Neural cell (in vitro differentiated cells): ENCODE measurements at regions not wholly inside any gene's neighbourhood (a gene's known extent, or its start where the extent isn't known, plus 50 kb on each side); places are given as distances from the start of the nearest gene placed in this dataset.

ENCODE experiments used
- H2AFZ ChIP-seq: fragments of 200-600, 300-800 bp; sonication (generic), shearing (Covaris generic); 2 replicates; pipeline ENCODE4 v1.6.0; 2014; ENCODE audit warnings: low read depth, mild to moderate bottlenecking, antibody characterized with exemption, low read length, moderate library complexity
- H3F3A ChIP-seq: fragments of 200-600 bp; shearing (Covaris generic); 2 replicates; pipeline ENCODE4 v1.6.1; 2016; ENCODE audit warnings: mild to moderate bottlenecking, moderate library complexity, mixed read lengths, antibody characterized with exemption, low read length; ENCODE audit not compliant: insufficient read depth, poor library complexity, severe bottlenecking
- H3K27ac ChIP-seq: fragments of 200-600, 300-800 bp; sonication (generic), shearing (Covaris generic); 2 replicates; pipeline ENCODE4 v1.5.1; 2014; ENCODE audit warnings: mild to moderate bottlenecking, low read length, moderate library complexity
- H3K27me3 ChIP-seq: fragments of 300-800, 200-600 bp; sonication (generic), shearing (Covaris generic); 2 replicates; pipeline ENCODE4 v1.6.0; 2014; ENCODE audit warnings: mild to moderate bottlenecking, low read depth, low read length, moderate library complexity; ENCODE audit not compliant: insufficient read depth
- H3K36me3 ChIP-seq: fragments of 300-800, 200-600 bp; sonication (generic), shearing (Covaris generic); 2 replicates; pipeline ENCODE4 v1.5.1; 2014; ENCODE audit warnings: mild to moderate bottlenecking, antibody characterized with exemption, low read length, moderate library complexity; ENCODE audit not compliant: insufficient read depth
- H3K4me2 ChIP-seq: fragments of 300-800, 200-600 bp; sonication (generic), shearing (Covaris generic); 2 replicates; pipeline ENCODE4 v1.6.0; 2014; ENCODE audit warnings: mild to moderate bottlenecking, low read length
- H3K4me3 ChIP-seq: fragments of 300-800, 200-600 bp; sonication (generic), shearing (Covaris generic); 2 replicates; pipeline ENCODE4 v1.5.1; 2014; ENCODE audit warnings: mild to moderate bottlenecking, low read length, moderate library complexity
- H3K79me2 ChIP-seq: fragments of 200-600 bp; shearing (Covaris generic); replicated peaks from 2 replicates; pipeline ENCODE4 v1.6.0; 2014; ENCODE audit warnings: mild to moderate bottlenecking, low read length, moderate library complexity; ENCODE audit not compliant: insufficient read depth
- H3K9ac ChIP-seq: fragments of 300-800, 200-600 bp; sonication (generic), shearing (Covaris generic); 2 replicates; pipeline ENCODE4 v1.6.1; 2016; ENCODE audit warnings: mild to moderate bottlenecking, low read length, mixed read lengths
- H3K9me2 ChIP-seq: fragments of 200-600 bp; shearing (Covaris generic); 2 replicates; pipeline ENCODE4 v1.6.1; 2016; ENCODE audit warnings: mild to moderate bottlenecking, low read length, mixed read lengths; ENCODE audit not compliant: insufficient read depth
- H3K9me3 ChIP-seq: fragments of 200-600, 300-800 bp; sonication (generic), shearing (Covaris generic); 2 replicates; pipeline ENCODE4 v1.6.1; 2016; ENCODE audit warnings: mild to moderate bottlenecking, mixed run types, low read length, moderate library complexity, mixed read lengths
- H4K20me1 ChIP-seq: fragments of 200-600 bp; shearing (Covaris generic); 2 replicates; pipeline ENCODE4 v1.6.1; 2016; ENCODE audit warnings: mild to moderate bottlenecking, mixed run types; ENCODE audit not compliant: insufficient read depth
- CTCF ChIP-seq: fragments of 450-650 bp; IDR thresholded peaks from 2 replicates; pipeline ENCODE4 v1.5.1; 2014; ENCODE audit warnings: antibody characterized with exemption, mild to moderate bottlenecking, moderate library complexity; ENCODE audit not compliant: poor library complexity, severe bottlenecking
- EP300 ChIP-seq: fragments of 450-650 bp; conservative IDR thresholded peaks from 2 replicates; pipeline ENCODE4 v1.6.1; 2014; ENCODE audit warnings: antibody characterized with exemption, mild to moderate bottlenecking, moderate library complexity; ENCODE audit not compliant: poor library complexity, severe bottlenecking
- EZH2 ChIP-seq: fragments of 200-600, 300-800 bp; shearing (Covaris generic), sonication (generic); IDR thresholded peaks from 2 replicates; pipeline ENCODE4 v1.6.1; 2014; ENCODE audit warnings: antibody characterized with exemption, low read length, borderline replicate concordance, mild to moderate bottlenecking; ENCODE audit not compliant: insufficient read depth, poor library complexity, severe bottlenecking
- MXI1 ChIP-seq: fragments of 450-650 bp; conservative IDR thresholded peaks from 2 replicates; pipeline ENCODE4 v1.6.1; 2014; ENCODE audit warnings: antibody characterized with exemption, mild to moderate bottlenecking; ENCODE audit not compliant: poor library complexity, severe bottlenecking
- POLR2AphosphoS5 ChIP-seq: IDR thresholded peaks from 2 replicates; pipeline ENCODE4 v1.6.1; 2012
- REST ChIP-seq: IDR thresholded peaks from 2 replicates; pipeline ENCODE4 v1.6.1; 2012; ENCODE audit warnings: borderline replicate concordance
- TAF1 ChIP-seq: IDR thresholded peaks from 2 replicates; pipeline ENCODE4 v1.6.1; 2012; ENCODE audit warnings: low read depth

- no peak overlapping the region for H3K4me2 ChIP-seq
- H3F3A ChIP-seq: no peaks in the 10 kb centered on the region
- no peaks in the 10 kb centered on the region for H4K20me1 ChIP-seq
- no peak overlapping the region for H3K27ac ChIP-seq
- no peaks in the 10 kb centered on the region for H3K36me3 ChIP-seq
- no peaks in the 10 kb centered on the region for H3K27me3 ChIP-seq
- H3K9ac ChIP-seq: no peak overlapping the region
- no peak overlapping the region for H3K4me3 ChIP-seq
- no peaks in the 10 kb centered on the region for H3K9me2 ChIP-seq
- H3K9me3 ChIP-seq: no peaks in the 10 kb centered on the region
- no peak overlapping the region for H2AFZ ChIP-seq
- no peaks in the 10 kb centered on the region for H3K79me2 ChIP-seq
- no peak for TF ChIP-seq REST
- TF ChIP-seq CTCF: no peak
These were observed 72.4 kb upstream of the NBEA start for GRCh38 chr13:34869696-34870095.

- no peak overlapping the region for H2AFZ ChIP-seq
- no peaks in the 10 kb centered on the region for H3K36me3 ChIP-seq
- H3K4me2 ChIP-seq: no peak overlapping the region
- no peaks in the 10 kb centered on the region for H3F3A ChIP-seq
- TF ChIP-seq TAF1: no peak
- TF ChIP-seq EZH2: no peak
- TF ChIP-seq EP300: no peak
- TF ChIP-seq REST: no peak
- no peak for TF ChIP-seq MXI1
- no peak for TF ChIP-seq CTCF
- TF ChIP-seq POLR2AphosphoS5: no peak
- H4K20me1 ChIP-seq: no peaks in the 10 kb centered on the region
- no peak overlapping the region for H3K4me3 ChIP-seq
- H3K9me2 ChIP-seq: no peaks in the 10 kb centered on the region
- H3K27me3 ChIP-seq: no peaks in the 10 kb centered on the region
- no peaks in the 10 kb centered on the region for H3K9me3 ChIP-seq
- H3K9ac ChIP-seq: no peak overlapping the region
- no peaks in the 10 kb centered on the region for H3K79me2 ChIP-seq
- no peak overlapping the region for H3K27ac ChIP-seq
These were observed 63.7 kb upstream of the NBEA start for GRCh38 chr13:34878329-34878728.
